H1 (cell line): ENCODE measurements at regions not wholly inside any gene's neighbourhood (a gene's known extent, or its start where the extent isn't known, plus 50 kb on each side); places are given as distances from the start of the nearest gene placed in this dataset.

Source experiments
- CREB1 ChIP-seq: IDR thresholded peaks from 2 replicates; pipeline ENCODE4 v1.6.1; 2012; ENCODE audit warnings: inconsistent platforms
- CTCF ChIP-seq, 3 experiments: IDR thresholded peaks; 1 replicate in 2 of 3; 2 replicates in 1 of 3; pipeline versions ENCODE4 v1.5.1 to v1.6.1; 2011; ENCODE audit warnings: low read length in 3 of 3, mild to moderate bottlenecking in 3 of 3, inconsistent platforms in 2 of 3, low read depth in 1 of 3, moderate library complexity in 1 of 3; ENCODE audit not compliant: insufficient read depth in 1 of 3; ENCODE audit errors: control extremely low read depth in 1 of 3
- EP300 ChIP-seq, 2 experiments: IDR thresholded peaks; 1 replicate in 1 of 2; 2 replicates in 1 of 2; pipeline ENCODE4 v1.6.1; 2011 to 2012; ENCODE audit warnings: low read depth in 2 of 2, low read length in 2 of 2, mild to moderate bottlenecking in 2 of 2, borderline replicate concordance in 1 of 2, inconsistent platforms in 1 of 2, moderate library complexity in 1 of 2
- KDM1A ChIP-seq: fragments of 200-600, 300-600 bp; sonication (generic); IDR thresholded peaks from 2 replicates; pipeline ENCODE4 v1.7.1; 2016; ENCODE audit warnings: mild to moderate bottlenecking, low read length, borderline replicate concordance
- POLR2A ChIP-seq, 2 experiments: IDR thresholded peaks; 1 replicate in 1 of 2; 2 replicates in 1 of 2; pipeline ENCODE4 v1.6.1; 2011; ENCODE audit warnings: low read depth in 2 of 2, low read length in 2 of 2, mild to moderate bottlenecking in 2 of 2; ENCODE audit errors: control extremely low read depth in 1 of 2

GRCh38 chr4:1544861-1545281, 138.6 kb upstream of the NKX1-1 start:
- TF ChIP-seq POLR2A (IDR thresholded peaks at IDR 0.05; ENCODE audit: control extremely low read depth in 1 of 2, low read depth in 2 of 2, low read length in 2 of 2) (no peak), CTCF (IDR thresholded peaks at IDR 0.05; ENCODE audit: control extremely low read depth in 1 of 3, insufficient read depth in 1 of 3, low read depth in 1 of 3, low read length in 3 of 3) (no peak), CREB1 (no peak), EP300 (IDR thresholded peaks at IDR 0.05; ENCODE audit: borderline replicate concordance in 1 of 2, low read depth in 2 of 2, low read length in 2 of 2) (no peak), KDM1A (no peak)
